ENCODE measurements at regions not wholly inside any gene's neighbourhood (a gene's known extent, or its start where the extent isn't known, plus 50 kb on each side); places are given as distances from the start of the nearest gene placed in this dataset.

DNA sequence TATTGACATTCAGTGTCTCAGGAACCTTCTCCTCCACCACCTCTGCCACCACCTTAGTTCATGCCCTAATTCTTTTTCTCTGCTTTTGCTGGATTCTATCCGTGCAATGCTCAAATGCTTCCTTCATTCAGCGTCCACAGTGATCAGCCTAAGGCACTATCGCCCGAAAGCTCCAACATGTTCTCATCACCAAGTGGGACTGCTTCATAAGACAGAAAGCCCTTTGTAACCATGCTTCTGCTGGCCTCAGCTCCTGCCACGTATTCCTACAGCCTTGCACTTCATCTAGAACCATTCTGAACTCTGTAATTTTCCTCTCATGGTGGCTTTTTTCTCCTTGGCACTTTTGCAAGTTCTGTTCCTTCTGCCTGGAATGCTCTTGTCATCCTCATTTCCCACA, 222.9 kb downstream of the HNMT start:
- no peaks in the 10 kb centered on the region for H3K36me3 Mint-ChIP-seq (ENCODE audit: low read depth, unreplicated experiment)
- no peak overlapping the region for H3K4me3 Mint-ChIP-seq (ENCODE audit: unreplicated experiment)
- no peaks in the 10 kb centered on the region for H3K4me1 Mint-ChIP-seq (ENCODE audit: unreplicated experiment)
- DNase-seq (ENCODE audit: low spot score), result no peak
- no peak overlapping the region for H3K27ac Mint-ChIP-seq (ENCODE audit: unreplicated experiment)
- no peaks in the 10 kb centered on the region for H3K27me3 Mint-ChIP-seq (ENCODE audit: unreplicated experiment)
- H3K9me3 Mint-ChIP-seq (ENCODE audit: unreplicated experiment), result no peaks in the 10 kb centered on the region
- TF ChIP-seq, protein P1, sequence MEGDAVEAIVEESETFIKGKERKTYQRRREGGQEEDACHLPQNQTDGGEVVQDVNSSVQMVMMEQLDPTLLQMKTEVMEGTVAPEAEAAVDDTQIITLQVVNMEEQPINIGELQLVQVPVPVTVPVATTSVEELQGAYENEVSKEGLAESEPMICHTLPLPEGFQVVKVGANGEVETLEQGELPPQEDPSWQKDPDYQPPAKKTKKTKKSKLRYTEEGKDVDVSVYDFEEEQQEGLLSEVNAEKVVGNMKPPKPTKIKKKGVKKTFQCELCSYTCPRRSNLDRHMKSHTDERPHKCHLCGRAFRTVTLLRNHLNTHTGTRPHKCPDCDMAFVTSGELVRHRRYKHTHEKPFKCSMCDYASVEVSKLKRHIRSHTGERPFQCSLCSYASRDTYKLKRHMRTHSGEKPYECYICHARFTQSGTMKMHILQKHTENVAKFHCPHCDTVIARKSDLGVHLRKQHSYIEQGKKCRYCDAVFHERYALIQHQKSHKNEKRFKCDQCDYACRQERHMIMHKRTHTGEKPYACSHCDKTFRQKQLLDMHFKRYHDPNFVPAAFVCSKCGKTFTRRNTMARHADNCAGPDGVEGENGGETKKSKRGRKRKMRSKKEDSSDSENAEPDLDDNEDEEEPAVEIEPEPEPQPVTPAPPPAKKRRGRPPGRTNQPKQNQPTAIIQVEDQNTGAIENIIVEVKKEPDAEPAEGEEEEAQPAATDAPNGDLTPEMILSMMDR (IDR thresholded peaks at IDR 0.05; ENCODE audit: unreplicated experiment), result no peak

DNA sequence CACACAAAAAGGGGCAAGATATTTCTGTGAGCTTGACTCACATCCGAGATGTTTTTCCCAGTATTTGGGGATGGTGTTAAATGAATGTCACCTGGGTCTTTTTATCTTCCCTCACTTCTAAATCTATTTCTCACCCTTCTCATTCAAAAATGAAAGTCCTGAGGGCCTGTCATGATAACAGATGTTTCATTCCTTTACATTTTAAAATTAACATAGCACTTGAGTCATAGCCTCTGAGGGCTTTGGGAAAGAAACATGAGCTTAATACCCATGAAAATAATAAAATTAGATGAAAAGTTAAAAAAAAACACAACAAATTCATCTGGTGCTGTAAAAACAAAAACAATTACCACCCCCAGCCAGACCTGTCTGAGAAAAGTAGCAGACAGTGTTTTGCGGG, 226.7 kb downstream of the HNMT start:
- H3K27ac Mint-ChIP-seq (ENCODE audit: unreplicated experiment), result no peak overlapping the region
- no peak overlapping the region for H3K4me3 Mint-ChIP-seq (ENCODE audit: unreplicated experiment)
- no peaks in the 10 kb centered on the region for H3K9me3 Mint-ChIP-seq (ENCODE audit: unreplicated experiment)
- no peaks in the 10 kb centered on the region for H3K36me3 Mint-ChIP-seq (ENCODE audit: low read depth, unreplicated experiment)
- no peaks in the 10 kb centered on the region for H3K27me3 Mint-ChIP-seq (ENCODE audit: unreplicated experiment)
- H3K4me1 Mint-ChIP-seq (ENCODE audit: unreplicated experiment), result peaks cover 6% of the 10 kb centered on the region
- no peak for DNase-seq (ENCODE audit: low spot score)
- TF ChIP-seq, protein P1 (IDR thresholded peaks at IDR 0.05; ENCODE audit: unreplicated experiment), result no peak

DNA sequence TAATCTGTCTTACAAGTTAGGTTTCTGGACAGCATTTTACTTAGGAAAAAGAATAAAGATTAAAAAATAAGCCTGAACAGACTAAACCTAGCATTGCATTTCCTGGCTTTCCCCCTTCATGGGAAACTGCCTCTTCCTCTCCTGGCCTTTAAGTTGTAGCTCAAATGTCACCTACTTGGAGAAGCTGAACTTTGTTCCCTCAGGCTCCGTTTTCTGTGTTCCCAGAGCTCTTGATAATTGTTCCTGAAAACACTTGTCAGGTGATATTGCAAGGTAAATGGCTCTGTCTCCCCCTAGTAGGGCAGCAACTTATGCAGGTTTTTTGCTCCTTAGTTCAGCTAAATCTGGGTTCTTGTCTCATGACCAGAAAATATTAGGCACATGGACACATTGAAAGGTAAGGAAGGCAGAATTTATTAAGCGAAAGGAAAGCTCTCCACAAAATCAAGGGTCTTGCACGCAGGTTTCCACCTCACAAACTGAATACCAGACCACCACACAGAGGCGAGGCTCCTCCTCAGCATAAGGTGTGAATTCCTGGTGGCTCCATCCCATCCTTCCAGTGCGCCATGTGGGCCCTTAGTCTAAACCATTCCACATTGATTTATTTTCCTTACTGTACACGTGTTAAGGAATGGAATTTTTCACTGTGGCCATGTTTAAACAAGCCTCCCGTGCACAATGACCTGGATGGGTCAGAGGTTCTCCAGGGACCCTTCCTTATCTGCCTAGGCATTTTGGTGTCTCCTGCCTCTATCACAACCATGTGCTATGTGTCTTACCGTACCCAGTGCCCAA, 229.3 kb downstream of the HNMT start:
- H3K27ac Mint-ChIP-seq (ENCODE audit: unreplicated experiment), result no peak overlapping the region
- H3K9me3 Mint-ChIP-seq (ENCODE audit: unreplicated experiment), result no peaks in the 10 kb centered on the region
- H3K4me1 Mint-ChIP-seq (ENCODE audit: unreplicated experiment), result peaks cover 6% of the 10 kb centered on the region
- H3K27me3 Mint-ChIP-seq (ENCODE audit: unreplicated experiment), result no peaks in the 10 kb centered on the region
- H3K36me3 Mint-ChIP-seq (ENCODE audit: low read depth, unreplicated experiment), result no peaks in the 10 kb centered on the region
- DNase-seq (ENCODE audit: low spot score), result no peak
- H3K4me3 Mint-ChIP-seq (ENCODE audit: unreplicated experiment), result no peak overlapping the region
- TF ChIP-seq, protein P1 (IDR thresholded peaks at IDR 0.05; ENCODE audit: unreplicated experiment), result no peak

DNA sequence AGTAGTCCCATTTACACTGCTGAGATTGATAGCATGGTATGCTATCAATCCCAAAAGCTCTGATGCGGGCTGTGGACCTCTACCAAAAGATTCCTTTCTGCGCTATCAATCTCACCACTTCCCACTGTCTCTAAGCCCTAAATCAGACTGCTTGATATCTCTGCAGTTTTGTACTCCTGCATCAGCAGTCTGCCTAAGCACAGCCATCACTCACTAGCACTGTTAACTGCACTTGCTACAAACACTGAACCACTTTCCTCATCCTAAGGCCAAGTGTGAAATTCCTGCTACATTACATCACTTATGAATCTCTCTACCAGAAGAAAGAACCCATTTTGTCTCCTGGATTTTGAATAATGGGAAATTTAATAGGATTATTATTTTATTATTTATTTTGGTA, 237.0 kb downstream of the HNMT start:
- Mint-ChIP-seq H3K4me3 (ENCODE audit: unreplicated experiment) (no peak overlapping the region), H3K27ac (ENCODE audit: unreplicated experiment) (no peak overlapping the region), H3K4me1 (ENCODE audit: unreplicated experiment) (no peaks in the 10 kb centered on the region), H3K36me3 (ENCODE audit: low read depth, unreplicated experiment) (no peaks in the 10 kb centered on the region), H3K9me3 (ENCODE audit: unreplicated experiment) (no peaks in the 10 kb centered on the region), H3K27me3 (ENCODE audit: unreplicated experiment) (no peaks in the 10 kb centered on the region)
- TF ChIP-seq, protein P1 (IDR thresholded peaks at IDR 0.05; ENCODE audit: unreplicated experiment), result no peak
- DNase-seq (ENCODE audit: low spot score), result no peak

DNA sequence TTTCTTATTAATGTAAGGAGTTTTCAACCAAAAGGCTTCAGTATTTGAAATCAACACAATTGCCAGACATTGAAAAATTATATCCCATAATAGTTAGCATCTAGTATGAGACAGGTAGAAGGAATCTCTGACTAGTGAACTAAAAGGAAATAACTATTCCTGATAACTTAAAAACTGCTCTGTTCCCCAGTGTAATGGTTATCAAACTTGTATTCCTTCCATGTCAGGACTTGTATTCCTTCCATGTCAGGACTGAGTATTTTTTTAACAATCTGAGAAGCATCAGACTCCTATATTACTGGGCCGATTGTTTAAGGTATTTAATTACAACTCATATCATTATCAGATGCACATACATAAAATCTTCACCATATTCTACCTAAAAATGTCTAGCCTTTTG, 238.5 kb downstream of the HNMT start:
- Mint-ChIP-seq H3K9me3 (ENCODE audit: unreplicated experiment) (no peaks in the 10 kb centered on the region), H3K4me3 (ENCODE audit: unreplicated experiment) (no peak overlapping the region), H3K4me1 (ENCODE audit: unreplicated experiment) (no peaks in the 10 kb centered on the region), H3K27me3 (ENCODE audit: unreplicated experiment) (no peaks in the 10 kb centered on the region), H3K36me3 (ENCODE audit: low read depth, unreplicated experiment) (no peaks in the 10 kb centered on the region), H3K27ac (ENCODE audit: unreplicated experiment) (no peak overlapping the region)
- TF ChIP-seq, protein P1 (IDR thresholded peaks at IDR 0.05; ENCODE audit: unreplicated experiment), result no peak
- no peak for DNase-seq (ENCODE audit: low spot score)

All from endothelial cell (in vitro differentiated cells).